RWPE2 (cell line): ENCODE measurements at regions not wholly inside any gene's neighbourhood (a gene's known extent, or its start where the extent isn't known, plus 50 kb on each side); places are given as distances from the start of the nearest gene placed in this dataset.
"Not testable (repeated sequence)": the region's sequence is repeated elsewhere in the genome, so short reads cannot be mapped to it uniquely, and the experiment has no call there.

Source experiments
- ATAC-seq: fragments of 200-7000 bp; cut with Tn5 transposase; 3 replicates; pipeline ENCODE4 v1.9.1; 2021; ENCODE audit warnings: low read depth
- DNase-seq: peaks from one replicate; pipeline ENCODE4 v3.0.0-alpha.2; 2020; ENCODE audit warnings: low spot score
- H3K27ac ChIP-seq: fragments of 450-650 bp; 2 replicates; pipeline ENCODE4 v1.5.1; 2017; ENCODE audit warnings: mild to moderate bottlenecking; ENCODE audit not compliant: poor library complexity, severe bottlenecking
- H3K27me3 ChIP-seq: fragments of 250-450 bp; sonication (Bioruptor Pico); 2 replicates; pipeline ENCODE4 v1.5.1; 2021; ENCODE audit warnings: mild to moderate bottlenecking, moderate library complexity; ENCODE audit not compliant: insufficient read depth, poor library complexity, severe bottlenecking
- H3K36me3 ChIP-seq: fragments of 250-450 bp; sonication (Bioruptor Pico); 2 replicates; pipeline ENCODE4 v1.5.1; 2020; ENCODE audit warnings: low read depth, mild to moderate bottlenecking, moderate library complexity
- H3K4me1 ChIP-seq: fragments of 250-450 bp; sonication (Bioruptor Pico); 2 replicates; pipeline ENCODE4 v1.5.1; 2021; ENCODE audit warnings: mild to moderate bottlenecking, moderate library complexity; ENCODE audit not compliant: insufficient read depth, poor library complexity, severe bottlenecking
- H3K4me3 ChIP-seq: fragments of 250-450 bp; sonication (Bioruptor Pico); 2 replicates; pipeline ENCODE4 v1.5.1; 2021; ENCODE audit warnings: mild to moderate bottlenecking, moderate library complexity; ENCODE audit not compliant: severe bottlenecking
- H3K9me3 ChIP-seq: fragments of 250-450 bp; sonication (Bioruptor Pico); 2 replicates; pipeline ENCODE4 v1.5.1; 2021; ENCODE audit warnings: mild to moderate bottlenecking, moderate library complexity; ENCODE audit not compliant: severe bottlenecking
- CTCF ChIP-seq: fragments of 450-650 bp; IDR thresholded peaks from one replicate; pipeline ENCODE4 v1.5.1; 2017; ENCODE audit warnings: mild to moderate bottlenecking, moderate library complexity; ENCODE audit not compliant: poor library complexity, severe bottlenecking

GRCh38 chr13:55160867-55161266 lies 1979.9 kb upstream of the PRR20A start:
- no peak overlapping the region for H3K4me3 ChIP-seq
- no peaks in the 10 kb centered on the region for H3K9me3 ChIP-seq
- H3K4me1 ChIP-seq: no peaks in the 10 kb centered on the region
- TF ChIP-seq CTCF: no peak
- H3K27ac ChIP-seq: no peak overlapping the region
- H3K36me3 ChIP-seq: no peaks in the 10 kb centered on the region
- DNase-seq (no peak), ATAC-seq (no peak)
- H3K27me3 ChIP-seq: no peaks in the 10 kb centered on the region

- not testable (repeated sequence) for H3K9me3 ChIP-seq, H3K4me3 ChIP-seq, ATAC-seq, H3K4me1 ChIP-seq, H3K36me3 ChIP-seq, DNase-seq, H3K27me3 ChIP-seq, H3K27ac ChIP-seq
Observed at GRCh38 chr13:55178582-55178981, 1962.1 kb upstream of the PRR20A start.

GRCh38 chr13:55190996-55191395 lies 1949.7 kb upstream of the PRR20A start:
- TF ChIP-seq CTCF: no peak
- ATAC-seq: no peak
- Histone ChIP-seq H3K9me3 (no peaks in the 10 kb centered on the region), H3K27me3 (no peaks in the 10 kb centered on the region), H3K4me1 (no peaks in the 10 kb centered on the region), H3K36me3 (no peaks in the 10 kb centered on the region), H3K27ac (no peak overlapping the region), H3K4me3 (no peak overlapping the region)
- DNase-seq: no peak

GRCh38 chr13:55199134-55199533 lies 1941.6 kb upstream of the PRR20A start:
- ATAC-seq (no peak), DNase-seq (no peak)
- H3K4me3 ChIP-seq: no peak overlapping the region
- no peaks in the 10 kb centered on the region for H3K36me3 ChIP-seq
- peak; percentile 13 for TF ChIP-seq CTCF
- no peaks in the 10 kb centered on the region for H3K27me3 ChIP-seq
- H3K4me1 ChIP-seq: no peaks in the 10 kb centered on the region
- no peak overlapping the region for H3K27ac ChIP-seq
- no peaks in the 10 kb centered on the region for H3K9me3 ChIP-seq

GRCh38 chr13:55214841-55215345 lies 1925.8 kb upstream of the PRR20A start:
- DNase-seq: no peak

More at GRCh38 chr13:55214841-55215345, 1925.8 kb upstream of the PRR20A start:
- H3K27me3 ChIP-seq: peaks cover 6% of the 10 kb centered on the region
- TF ChIP-seq CTCF: no peak
- no peaks in the 10 kb centered on the region for H3K9me3 ChIP-seq
- no peak overlapping the region for H3K27ac ChIP-seq
- H3K4me3 ChIP-seq: no peak overlapping the region
- no peaks in the 10 kb centered on the region for H3K36me3 ChIP-seq
- H3K4me1 ChIP-seq: no peaks in the 10 kb centered on the region
- ATAC-seq: no peak
